Epithelial cell of esophagus (primary cell): ENCODE measurements at regions not wholly inside any gene's neighbourhood (a gene's known extent, or its start where the extent isn't known, plus 50 kb on each side); places are given as distances from the start of the nearest gene placed in this dataset.

ENCODE experiments used
- DNase-seq: peaks from one replicate; pipeline ENCODE4 v3.0.0; 2010; ENCODE audit warnings: low read depth
- H3K4me3 ChIP-seq: 2 replicates; pipeline ENCODE4 v1.5.1; 2011; ENCODE audit warnings: mild to moderate bottlenecking, low read length, control low read depth
- TF ChIP-seq, protein P1 (sequence below): IDR thresholded peaks from 2 replicates; pipeline ENCODE4 v1.5.1; 2011; ENCODE audit warnings: low read depth, mild to moderate bottlenecking, low read length, control low read depth, inconsistent platforms; ENCODE audit not compliant: insufficient read depth; ENCODE audit errors: missing control alignments

DNA sequence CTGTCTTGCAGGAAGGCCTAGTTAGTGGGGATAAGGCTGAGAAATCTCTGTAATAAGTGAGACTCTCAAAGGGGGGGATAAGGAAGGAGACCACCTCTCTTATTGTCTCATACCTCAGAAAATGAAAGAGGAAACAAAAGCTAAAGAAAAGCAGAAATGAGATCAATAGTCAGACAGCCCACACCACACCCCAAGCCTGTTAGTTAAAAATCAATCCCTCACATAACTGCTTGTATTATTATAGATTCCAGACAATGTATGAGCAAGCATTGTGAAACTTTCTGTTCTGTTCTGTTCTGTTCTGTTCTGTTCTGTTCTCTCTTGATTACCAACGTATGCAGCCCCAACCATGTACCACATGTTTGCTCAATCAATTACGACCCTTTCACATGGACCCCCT, 792.5 kb upstream of the TSPY4 start:
- no peak overlapping the region for H3K4me3 ChIP-seq
- DNase-seq, result no peak
- TF ChIP-seq, protein P1, sequence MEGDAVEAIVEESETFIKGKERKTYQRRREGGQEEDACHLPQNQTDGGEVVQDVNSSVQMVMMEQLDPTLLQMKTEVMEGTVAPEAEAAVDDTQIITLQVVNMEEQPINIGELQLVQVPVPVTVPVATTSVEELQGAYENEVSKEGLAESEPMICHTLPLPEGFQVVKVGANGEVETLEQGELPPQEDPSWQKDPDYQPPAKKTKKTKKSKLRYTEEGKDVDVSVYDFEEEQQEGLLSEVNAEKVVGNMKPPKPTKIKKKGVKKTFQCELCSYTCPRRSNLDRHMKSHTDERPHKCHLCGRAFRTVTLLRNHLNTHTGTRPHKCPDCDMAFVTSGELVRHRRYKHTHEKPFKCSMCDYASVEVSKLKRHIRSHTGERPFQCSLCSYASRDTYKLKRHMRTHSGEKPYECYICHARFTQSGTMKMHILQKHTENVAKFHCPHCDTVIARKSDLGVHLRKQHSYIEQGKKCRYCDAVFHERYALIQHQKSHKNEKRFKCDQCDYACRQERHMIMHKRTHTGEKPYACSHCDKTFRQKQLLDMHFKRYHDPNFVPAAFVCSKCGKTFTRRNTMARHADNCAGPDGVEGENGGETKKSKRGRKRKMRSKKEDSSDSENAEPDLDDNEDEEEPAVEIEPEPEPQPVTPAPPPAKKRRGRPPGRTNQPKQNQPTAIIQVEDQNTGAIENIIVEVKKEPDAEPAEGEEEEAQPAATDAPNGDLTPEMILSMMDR, result no peak

DNA sequence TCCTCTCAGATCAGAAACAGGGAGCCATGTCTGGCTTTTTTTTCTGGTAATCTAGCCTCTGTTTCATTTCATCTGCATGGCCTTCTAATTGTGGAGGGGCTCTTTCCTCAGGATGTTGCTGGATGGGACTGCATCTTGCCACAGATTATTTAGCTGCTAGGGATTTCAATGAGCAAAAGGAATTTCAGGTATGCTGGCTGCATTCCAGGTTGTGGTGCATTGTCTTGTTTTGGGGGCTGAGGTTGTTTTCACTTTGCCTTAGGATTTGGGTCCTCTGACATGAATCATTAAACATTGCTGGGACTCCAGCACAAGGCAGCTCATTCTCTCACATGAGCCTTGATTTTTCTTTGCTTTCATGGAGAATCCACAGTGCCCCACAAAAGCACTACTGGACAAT, 789.3 kb upstream of the TSPY4 start:
- no peak for DNase-seq
- H3K4me3 ChIP-seq, result no peak overlapping the region
- TF ChIP-seq, protein P1, result no peak

- TF ChIP-seq, protein P1, result no peak
- no peak for DNase-seq
- no peak overlapping the region for H3K4me3 ChIP-seq
Observed at GRCh38 chrY:8551323-8551722, 785.9 kb upstream of the TSPY4 start.

GRCh38 chrY:8552168-8552805, 785.0 kb upstream of the TSPY4 start:
- TF ChIP-seq, protein P1, result no peak
- DNase-seq, result no peak
- no peak overlapping the region for H3K4me3 ChIP-seq

DNA sequence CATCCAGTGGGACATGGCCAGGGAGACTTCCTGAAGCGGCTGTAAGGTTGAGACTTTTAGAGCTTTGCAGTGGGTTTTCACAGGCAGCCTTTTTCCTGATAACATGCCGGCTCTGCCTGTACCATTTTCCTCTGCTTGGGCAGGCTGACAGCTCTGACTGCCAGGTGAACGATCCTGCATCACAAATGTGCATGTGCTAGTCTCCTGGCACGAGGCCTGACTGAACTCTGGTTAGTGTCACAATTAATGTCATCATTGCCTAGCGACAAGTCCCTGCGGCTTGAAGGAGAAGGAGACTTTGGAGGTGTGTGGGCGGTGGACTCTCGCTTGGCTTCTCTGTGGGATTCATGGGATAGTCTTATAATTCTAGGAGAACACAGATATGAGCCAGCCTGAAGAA, 783.6 kb upstream of the TSPY4 start:
- no peak overlapping the region for H3K4me3 ChIP-seq
- no peak for DNase-seq
- TF ChIP-seq, protein P1, result no peak

DNA sequence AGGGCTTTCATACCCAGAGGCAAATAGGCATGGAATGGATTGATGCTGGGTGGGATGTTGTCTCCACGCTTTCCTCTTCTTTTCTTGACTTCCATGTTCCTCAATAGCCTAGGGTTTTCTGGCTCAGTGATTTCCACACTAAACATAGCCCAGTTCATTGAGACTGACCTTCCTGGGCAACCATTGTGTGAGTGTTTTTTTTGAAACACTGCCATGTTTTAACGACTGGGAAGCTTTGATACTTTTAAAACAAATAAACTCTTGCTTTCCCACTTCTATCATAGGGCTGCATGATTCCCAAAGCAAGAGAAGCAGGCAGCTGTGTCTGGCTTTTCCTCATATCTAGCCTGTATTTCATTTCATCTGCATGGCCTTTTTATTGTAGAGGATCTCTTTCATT, 775.9 kb upstream of the TSPY4 start:
- TF ChIP-seq, protein P1, result no peak
- DNase-seq, result no peak
- no peak overlapping the region for H3K4me3 ChIP-seq

DNA sequence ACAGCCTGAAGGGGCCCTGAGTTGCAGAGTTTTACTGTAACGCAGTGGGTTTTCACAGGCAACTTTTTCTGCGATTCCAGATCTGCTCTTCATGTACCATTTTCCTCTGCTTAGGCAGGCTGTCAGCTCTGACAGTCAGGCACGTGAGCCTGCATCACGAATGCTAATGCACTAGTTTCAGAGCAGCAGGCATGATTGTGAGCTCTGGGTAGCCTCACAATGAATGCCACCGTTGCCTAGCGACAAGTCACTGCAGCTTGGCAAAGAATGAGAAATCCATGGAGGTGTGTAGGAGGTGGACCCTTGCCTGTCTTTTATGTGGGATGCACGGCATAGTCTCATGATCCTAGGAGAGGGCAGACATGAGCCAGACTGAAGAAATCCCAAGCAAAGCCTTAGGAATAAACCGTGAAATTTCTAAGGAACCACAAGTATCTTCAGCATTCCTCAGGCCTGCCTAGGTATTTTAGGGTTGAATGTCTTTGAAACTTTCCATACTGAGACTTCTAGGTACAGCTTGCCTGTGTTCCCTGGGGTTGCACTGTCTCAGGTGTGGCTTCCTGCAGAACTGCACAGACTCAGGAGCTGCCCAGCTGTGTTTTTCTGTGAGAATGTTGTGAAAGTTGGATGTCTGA, 774.7 kb upstream of the TSPY4 start:
- H3K4me3 ChIP-seq, result no peak overlapping the region
- DNase-seq, result no peak
- TF ChIP-seq, protein P1, result no peak
